GM20000 (cell line): ENCODE measurements at regions not wholly inside any gene's neighbourhood (a gene's known extent, or its start where the extent isn't known, plus 50 kb on each side); places are given as distances from the start of the nearest gene placed in this dataset.

Experiments
- DNase-seq: peaks from one replicate; pipeline ENCODE4 v3.0.0; 2012; ENCODE audit warnings: low spot score
- TF ChIP-seq, protein P1 (sequence below): IDR thresholded peaks from 2 replicates; pipeline ENCODE4 v1.5.1; 2012; ENCODE audit warnings: mild to moderate bottlenecking, control low read depth; ENCODE audit errors: extremely low read depth, missing control alignments

DNA sequence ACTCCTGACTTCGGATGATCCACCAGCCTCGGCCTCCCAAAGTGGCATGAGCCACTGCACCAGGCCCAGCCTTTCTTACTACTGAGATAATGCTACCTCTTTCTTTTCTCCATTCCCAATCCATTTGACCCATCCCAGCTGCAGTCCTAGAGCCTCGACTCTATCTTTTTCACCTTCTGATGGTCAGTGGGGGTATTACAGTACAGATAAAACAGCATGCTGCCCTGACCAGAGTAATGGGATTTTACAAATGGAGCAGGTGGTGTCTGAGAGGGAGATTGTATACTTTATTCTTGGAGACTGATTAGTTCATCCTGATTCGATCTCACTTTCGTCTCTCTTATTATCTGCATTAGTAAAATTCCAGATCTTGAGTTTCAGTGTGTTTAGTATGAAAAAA is 238.6 kb upstream of the TNP1 start:
- TF ChIP-seq, protein P1, sequence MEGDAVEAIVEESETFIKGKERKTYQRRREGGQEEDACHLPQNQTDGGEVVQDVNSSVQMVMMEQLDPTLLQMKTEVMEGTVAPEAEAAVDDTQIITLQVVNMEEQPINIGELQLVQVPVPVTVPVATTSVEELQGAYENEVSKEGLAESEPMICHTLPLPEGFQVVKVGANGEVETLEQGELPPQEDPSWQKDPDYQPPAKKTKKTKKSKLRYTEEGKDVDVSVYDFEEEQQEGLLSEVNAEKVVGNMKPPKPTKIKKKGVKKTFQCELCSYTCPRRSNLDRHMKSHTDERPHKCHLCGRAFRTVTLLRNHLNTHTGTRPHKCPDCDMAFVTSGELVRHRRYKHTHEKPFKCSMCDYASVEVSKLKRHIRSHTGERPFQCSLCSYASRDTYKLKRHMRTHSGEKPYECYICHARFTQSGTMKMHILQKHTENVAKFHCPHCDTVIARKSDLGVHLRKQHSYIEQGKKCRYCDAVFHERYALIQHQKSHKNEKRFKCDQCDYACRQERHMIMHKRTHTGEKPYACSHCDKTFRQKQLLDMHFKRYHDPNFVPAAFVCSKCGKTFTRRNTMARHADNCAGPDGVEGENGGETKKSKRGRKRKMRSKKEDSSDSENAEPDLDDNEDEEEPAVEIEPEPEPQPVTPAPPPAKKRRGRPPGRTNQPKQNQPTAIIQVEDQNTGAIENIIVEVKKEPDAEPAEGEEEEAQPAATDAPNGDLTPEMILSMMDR, result no peak
- no peak for DNase-seq

DNA sequence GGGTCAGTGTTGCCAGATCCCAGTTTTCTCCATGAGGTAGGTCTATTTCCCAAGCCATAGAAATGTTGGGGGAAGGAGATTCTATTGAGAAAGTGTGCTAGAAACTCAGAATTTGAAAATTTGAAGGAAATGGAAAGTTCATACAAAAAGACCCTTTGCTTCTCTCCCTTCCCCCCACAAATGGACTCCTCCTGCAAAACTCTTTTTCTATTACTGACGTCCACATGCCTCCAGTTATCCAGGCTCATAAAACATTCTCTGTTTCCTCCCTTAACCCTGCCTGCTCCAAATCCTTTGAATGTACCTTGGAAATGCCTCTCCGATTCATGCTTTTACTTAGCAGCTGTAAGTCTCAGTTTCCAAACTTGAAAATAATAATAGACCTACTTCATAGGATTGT is 237.5 kb upstream of the TNP1 start:
- TF ChIP-seq, protein P1, result no peak

DNA sequence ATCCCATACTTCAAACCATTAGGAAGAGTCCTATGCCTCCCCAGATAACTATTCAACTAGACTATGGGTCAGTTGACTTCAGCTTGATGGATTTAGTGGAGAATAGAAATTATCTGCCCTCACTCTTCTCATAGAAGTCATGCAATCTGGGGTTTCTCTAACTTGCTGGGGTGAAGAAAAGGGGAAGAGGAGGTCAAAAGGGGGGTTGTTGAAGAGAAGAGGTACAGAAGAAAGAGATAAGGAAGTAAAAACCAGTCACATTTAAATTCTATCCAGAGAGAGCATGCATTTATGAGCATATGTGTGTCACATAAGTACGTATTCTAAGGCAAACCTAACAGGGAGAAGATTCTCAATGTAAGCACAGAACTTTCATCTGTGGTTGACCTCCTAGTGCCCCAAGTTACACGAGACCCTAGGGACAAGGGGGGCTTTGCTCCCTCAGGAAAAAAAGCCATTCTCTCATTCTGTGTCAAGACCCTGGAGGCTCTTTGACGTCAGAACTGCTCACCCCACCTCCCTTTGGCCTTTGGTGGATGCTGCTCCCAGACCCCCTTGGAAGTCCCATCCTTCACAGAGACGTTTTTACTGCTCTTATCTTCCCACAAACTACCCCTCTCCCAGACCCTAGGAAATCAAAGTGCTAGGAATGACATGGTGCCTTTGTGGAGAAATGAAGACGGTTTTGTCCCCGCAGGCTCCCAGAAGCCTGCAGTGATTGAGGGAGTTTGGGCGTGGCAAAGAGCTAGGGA is 236.8 kb upstream of the TNP1 start:
- DNase-seq, result no peak
- TF ChIP-seq, protein P1, result no peak

More for the DNA sequence above, 237.5 kb upstream of the TNP1 start:
- DNase-seq, result no peak

DNA sequence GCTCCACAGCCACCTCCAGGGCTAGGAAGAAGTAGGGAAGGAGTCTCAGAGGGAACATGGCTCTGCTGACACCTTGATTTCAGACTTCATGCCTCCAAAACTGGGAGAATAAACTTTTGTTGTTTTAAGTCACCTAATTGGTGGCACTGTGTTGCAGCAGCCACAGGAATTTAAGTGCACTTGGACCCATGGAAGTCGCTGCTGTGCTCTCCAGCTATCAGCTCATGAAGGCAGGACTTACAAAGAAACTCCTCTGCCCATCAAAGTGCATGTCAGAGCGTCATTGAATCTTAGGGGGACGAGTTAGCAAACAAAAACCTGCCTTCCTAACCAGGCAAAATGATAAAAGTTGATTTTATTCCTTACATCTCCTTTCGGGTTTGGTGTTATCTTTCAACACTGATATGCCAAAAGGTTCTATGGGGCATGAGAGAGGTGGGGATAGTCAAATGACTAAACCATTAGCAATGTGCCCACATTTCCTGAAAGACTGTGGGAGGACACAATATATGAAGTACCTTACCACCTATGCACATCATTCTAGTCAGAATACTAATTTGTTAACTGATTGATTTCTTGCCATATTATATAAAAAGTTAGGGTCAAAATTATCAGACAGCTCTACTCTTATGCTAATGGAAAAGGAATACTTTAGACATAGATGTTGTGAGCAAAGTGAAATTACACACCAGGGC is 235.8 kb upstream of the TNP1 start:
- no peak for DNase-seq
- TF ChIP-seq, protein P1, result no peak

DNA sequence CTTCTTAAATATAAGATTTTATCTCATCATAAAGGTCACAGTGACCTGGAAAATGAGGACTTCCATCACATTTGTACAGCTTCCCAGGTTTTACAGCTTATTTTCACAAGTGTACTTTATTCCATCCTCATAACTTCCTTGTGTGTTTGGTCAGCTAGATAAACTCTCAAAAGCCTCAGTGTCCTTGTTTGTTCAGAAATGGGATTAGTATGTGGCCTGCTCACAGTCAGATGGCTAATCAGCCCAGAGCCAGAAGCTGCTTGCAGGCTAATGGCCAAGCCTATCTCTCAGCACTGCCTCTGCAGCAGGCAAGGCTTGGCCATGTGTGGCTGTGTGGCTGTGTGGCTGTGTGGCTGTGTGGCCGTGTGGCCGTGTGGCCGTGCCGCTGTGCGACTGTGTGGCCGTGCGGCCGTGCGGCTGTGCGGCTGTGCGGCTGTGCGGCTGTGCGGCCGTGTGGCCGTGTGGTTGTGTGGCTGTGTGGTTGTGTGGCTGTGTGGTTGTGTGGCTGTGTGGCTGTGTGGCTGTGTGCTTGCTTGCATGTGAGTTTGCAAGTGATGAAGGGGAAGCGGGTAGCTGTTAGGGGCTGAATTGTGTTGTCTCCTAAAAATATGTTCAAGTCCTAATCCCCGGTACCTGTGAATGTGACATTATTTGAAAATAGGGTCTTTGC is 233.0 kb upstream of the TNP1 start:
- TF ChIP-seq, protein P1, result no peak

DNA sequence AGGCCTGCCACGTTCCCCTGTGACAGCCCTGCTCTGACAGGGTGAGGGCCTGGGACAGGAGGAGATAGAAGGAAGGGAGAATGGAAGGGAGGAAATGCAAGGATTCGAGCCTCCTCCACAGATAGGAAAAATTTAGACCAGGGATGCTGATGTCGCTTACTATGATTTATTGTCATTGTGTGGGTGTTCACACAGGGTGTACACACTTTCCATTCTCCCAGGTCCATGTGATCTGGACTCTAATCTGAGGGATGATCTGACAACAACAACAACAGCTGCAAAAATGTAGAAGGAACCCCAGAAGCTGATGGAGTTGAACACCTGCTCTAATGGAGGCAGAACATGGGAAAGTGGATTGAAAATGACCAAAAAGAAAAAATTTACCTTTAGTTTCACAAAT is 231.7 kb upstream of the TNP1 start:
- DNase-seq, result no peak
- TF ChIP-seq, protein P1, result no peak

More for the DNA sequence above, 233.0 kb upstream of the TNP1 start:
- DNase-seq, result no peak

DNA sequence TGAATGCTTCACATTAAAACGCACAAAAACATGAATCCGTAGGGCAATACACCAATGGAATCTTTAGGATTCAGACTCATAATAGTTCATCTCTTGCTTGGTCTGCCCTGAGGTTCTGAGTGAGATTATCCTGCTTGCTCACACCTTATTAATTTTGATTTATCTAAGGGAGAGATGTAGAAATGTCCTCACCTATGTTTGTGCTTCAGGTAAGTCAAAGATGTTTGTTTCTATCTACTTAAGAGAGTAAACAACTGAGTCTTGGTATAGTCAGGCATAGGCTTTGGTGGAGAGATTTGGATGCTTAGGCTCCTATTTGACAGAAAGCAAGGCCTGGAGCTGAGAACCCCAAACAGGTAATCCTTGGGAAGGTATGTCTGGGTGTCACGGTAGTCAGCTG is 231.0 kb upstream of the TNP1 start:
- TF ChIP-seq, protein P1, result no peak
- DNase-seq, result no peak
